ENCODE measurements at regions not wholly inside any gene's neighbourhood (a gene's known extent, or its start where the extent isn't known, plus 50 kb on each side); places are given as distances from the start of the nearest gene placed in this dataset.

DNA sequence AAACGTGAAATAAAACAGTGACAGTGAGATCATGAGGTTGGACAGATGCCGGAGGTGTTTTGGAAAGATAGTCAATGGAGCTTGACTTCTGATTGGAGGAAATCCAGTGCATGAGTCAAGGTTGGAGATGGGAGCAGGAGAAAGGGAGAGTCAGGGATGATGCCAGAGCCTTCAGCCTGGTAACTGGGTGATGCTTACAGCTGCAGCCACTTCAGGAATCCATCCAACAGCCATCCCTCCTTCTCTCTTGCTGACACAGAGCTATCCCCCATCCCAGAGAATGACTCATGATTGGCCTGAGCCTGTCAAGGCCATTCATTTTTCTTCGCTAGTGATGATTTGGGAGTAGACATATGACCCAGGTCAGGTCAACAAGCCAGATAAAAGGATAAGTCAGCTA, 112.8 kb downstream of the SAMD5 start:
- Histone ChIP-seq H3K36me3 (ENCODE audit: insufficient read depth, low read length) (no peaks in the 10 kb centered on the region), H3K4me1 (ENCODE audit: insufficient read depth, low read length) (no peaks in the 10 kb centered on the region), H3K27me3 (ENCODE audit: insufficient read depth, low read length) (no peaks in the 10 kb centered on the region), H3K9me3 (ENCODE audit: insufficient read depth, low read depth, low read length) (no peaks in the 10 kb centered on the region), H3K4me3 (ENCODE audit: low read length) (no peak overlapping the region), H3K9ac (ENCODE audit: low read depth, low read length) (no peak overlapping the region), H3K27ac (ENCODE audit: low read depth, low read length) (no peak overlapping the region)
- WGBS, result 92% methylated on average over 3 of the region's 3 CpGs

DNA sequence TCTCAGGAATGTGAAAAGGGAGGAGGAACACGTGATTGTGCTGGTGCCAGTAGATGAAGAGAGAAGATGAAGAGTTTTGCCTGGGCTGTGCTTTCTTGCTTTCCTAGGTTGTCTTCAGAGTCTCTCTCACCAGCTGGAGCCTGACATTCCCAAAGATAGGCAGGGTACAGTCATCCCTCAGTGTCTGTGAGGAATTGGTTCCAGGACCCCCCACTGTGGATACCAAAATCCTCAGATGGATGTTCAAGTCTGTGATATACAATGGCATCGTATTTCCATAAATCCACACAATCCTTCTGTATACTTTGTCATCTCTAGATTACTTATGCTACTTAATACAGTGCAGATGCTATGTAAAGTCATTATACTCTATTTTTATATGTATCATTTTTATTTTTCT, 113.5 kb downstream of the SAMD5 start:
- 94% methylated on average over 2 of the region's 2 CpGs for WGBS
- Histone ChIP-seq H3K4me1 (ENCODE audit: insufficient read depth, low read length) (no peaks in the 10 kb centered on the region), H3K9ac (ENCODE audit: low read depth, low read length) (no peak overlapping the region), H3K27me3 (ENCODE audit: insufficient read depth, low read length) (no peaks in the 10 kb centered on the region), H3K4me3 (ENCODE audit: low read length) (no peak overlapping the region), H3K36me3 (ENCODE audit: insufficient read depth, low read length) (no peaks in the 10 kb centered on the region), H3K9me3 (ENCODE audit: insufficient read depth, low read depth, low read length) (no peaks in the 10 kb centered on the region), H3K27ac (ENCODE audit: low read depth, low read length) (no peak overlapping the region)

DNA sequence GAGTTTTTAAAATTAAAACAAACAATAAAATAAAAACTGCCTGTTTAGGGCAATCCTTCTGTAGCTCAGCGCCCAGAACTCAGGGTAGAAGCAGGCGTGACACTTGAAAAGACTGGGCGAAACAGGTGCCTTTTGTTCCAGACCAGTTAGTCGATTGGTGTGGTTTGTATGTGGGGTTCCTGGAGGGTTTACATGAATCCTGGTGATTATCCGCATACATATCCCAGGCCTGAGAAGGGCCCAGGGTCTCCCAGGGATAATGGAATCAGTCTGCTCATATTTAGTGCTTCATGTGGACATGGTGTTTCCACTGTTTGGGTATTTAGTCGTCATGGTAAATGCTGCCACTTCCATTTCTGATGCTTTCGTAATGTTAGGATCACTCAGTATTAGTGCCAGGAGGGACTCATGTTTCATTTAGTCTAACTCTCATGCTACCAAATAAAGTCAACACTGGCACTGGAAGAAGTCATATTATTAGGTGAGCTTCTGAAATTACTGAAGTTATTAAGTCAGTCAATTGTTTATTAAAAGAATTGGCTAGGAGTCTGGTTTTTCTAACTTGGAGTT, 116.5 kb downstream of the SAMD5 start:
- Histone ChIP-seq H3K27ac (ENCODE audit: low read depth, low read length) (no peak overlapping the region), H3K9ac (ENCODE audit: low read depth, low read length) (no peak overlapping the region), H3K9me3 (ENCODE audit: insufficient read depth, low read depth, low read length) (no peaks in the 10 kb centered on the region), H3K27me3 (ENCODE audit: insufficient read depth, low read length) (no peaks in the 10 kb centered on the region), H3K36me3 (ENCODE audit: insufficient read depth, low read length) (no peaks in the 10 kb centered on the region), H3K4me1 (ENCODE audit: insufficient read depth, low read length) (no peaks in the 10 kb centered on the region), H3K4me3 (ENCODE audit: low read length) (no peak overlapping the region)
- 96% methylated on average over 7 of the region's 7 CpGs for WGBS

DNA sequence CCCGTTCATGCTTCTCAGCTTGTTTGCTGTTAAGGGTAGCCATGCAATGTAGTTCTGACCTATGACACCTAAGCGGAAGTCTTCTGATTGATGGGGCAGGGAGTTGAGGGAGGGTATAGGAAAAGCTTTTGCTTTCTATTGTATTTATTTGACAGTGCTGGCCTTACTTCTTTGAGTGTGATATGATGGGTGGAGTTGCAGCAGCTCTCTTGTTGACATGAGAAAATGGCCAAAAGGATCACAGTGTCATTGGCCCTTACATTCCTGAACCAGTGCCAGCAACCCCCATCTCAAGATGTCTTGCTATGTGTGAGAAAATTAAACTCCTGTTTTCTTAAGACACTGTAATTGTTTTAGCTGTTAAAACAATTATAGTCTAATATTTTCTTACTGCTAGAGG, 117.5 kb downstream of the SAMD5 start:
- WGBS, result 94% methylated on average over 2 of the region's 2 CpGs
- Histone ChIP-seq H3K9me3 (ENCODE audit: insufficient read depth, low read depth, low read length) (no peaks in the 10 kb centered on the region), H3K27ac (ENCODE audit: low read depth, low read length) (no peak overlapping the region), H3K27me3 (ENCODE audit: insufficient read depth, low read length) (no peaks in the 10 kb centered on the region), H3K36me3 (ENCODE audit: insufficient read depth, low read length) (no peaks in the 10 kb centered on the region), H3K9ac (ENCODE audit: low read depth, low read length) (no peak overlapping the region), H3K4me3 (ENCODE audit: low read length) (no peak overlapping the region), H3K4me1 (ENCODE audit: insufficient read depth, low read length) (no peaks in the 10 kb centered on the region)

DNA sequence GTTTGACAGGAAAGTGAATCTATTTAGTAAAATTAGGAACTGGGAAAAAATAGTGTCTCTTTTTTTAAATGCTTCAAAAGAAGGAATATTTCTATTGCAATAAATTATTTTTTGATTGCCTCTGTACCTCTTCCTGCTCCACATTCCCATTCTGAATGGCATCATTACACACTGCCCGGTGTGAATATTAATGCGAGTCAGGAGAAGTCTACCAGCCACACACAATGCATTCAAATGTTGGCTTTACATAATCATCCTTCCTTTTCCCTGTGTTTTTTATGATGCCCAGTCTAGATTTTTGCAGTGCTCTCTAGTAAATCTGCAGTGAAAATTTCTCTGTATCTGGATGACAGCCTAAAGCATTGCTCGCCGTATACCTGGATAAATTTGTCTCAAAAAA, 118.9 kb downstream of the SAMD5 start:
- no peaks in the 10 kb centered on the region for H3K4me1 ChIP-seq (ENCODE audit: insufficient read depth, low read length)
- no peaks in the 10 kb centered on the region for H3K36me3 ChIP-seq (ENCODE audit: insufficient read depth, low read length)
- H3K4me3 ChIP-seq (ENCODE audit: low read length), result no peak overlapping the region
- no peaks in the 10 kb centered on the region for H3K27me3 ChIP-seq (ENCODE audit: insufficient read depth, low read length)
- H3K27ac ChIP-seq (ENCODE audit: low read depth, low read length), result no peak overlapping the region
- no peak overlapping the region for H3K9ac ChIP-seq (ENCODE audit: low read depth, low read length)
- H3K9me3 ChIP-seq (ENCODE audit: insufficient read depth, low read depth, low read length), result no peaks in the 10 kb centered on the region
- over 99% methylated on average over 4 of the region's 4 CpGs for WGBS

DNA sequence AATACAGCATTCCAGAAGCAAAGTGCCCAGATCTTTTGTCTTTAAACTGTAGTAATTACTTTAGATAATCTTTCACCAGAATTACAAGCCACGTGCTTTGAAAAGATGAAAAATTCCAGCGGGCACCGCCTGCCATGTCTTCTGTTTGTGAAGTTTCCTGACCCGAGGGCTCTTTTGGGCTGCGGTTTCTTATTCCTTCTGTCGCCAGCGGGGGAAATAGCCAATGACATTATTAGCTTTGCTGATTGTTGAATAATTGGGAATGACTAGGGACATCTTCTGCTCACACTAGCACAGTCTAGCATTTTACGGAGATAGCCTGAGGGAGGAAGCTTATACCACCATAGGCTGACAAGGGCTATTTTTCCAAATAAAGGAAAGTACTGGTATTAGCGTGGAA, 124.7 kb downstream of the SAMD5 start:
- no peak overlapping the region for H3K4me3 ChIP-seq (ENCODE audit: low read length)
- H3K4me1 ChIP-seq (ENCODE audit: insufficient read depth, low read length), result no peaks in the 10 kb centered on the region
- WGBS, result 94% methylated on average over 8 of the region's 9 CpGs
- no peak overlapping the region for H3K9ac ChIP-seq (ENCODE audit: low read depth, low read length)
- no peaks in the 10 kb centered on the region for H3K27me3 ChIP-seq (ENCODE audit: insufficient read depth, low read length)
- H3K9me3 ChIP-seq (ENCODE audit: insufficient read depth, low read depth, low read length), result no peaks in the 10 kb centered on the region; the same call in 1 of the 2 replicates
- no peak overlapping the region for H3K27ac ChIP-seq (ENCODE audit: low read depth, low read length)
- H3K36me3 ChIP-seq (ENCODE audit: insufficient read depth, low read length), result no peaks in the 10 kb centered on the region

DNA sequence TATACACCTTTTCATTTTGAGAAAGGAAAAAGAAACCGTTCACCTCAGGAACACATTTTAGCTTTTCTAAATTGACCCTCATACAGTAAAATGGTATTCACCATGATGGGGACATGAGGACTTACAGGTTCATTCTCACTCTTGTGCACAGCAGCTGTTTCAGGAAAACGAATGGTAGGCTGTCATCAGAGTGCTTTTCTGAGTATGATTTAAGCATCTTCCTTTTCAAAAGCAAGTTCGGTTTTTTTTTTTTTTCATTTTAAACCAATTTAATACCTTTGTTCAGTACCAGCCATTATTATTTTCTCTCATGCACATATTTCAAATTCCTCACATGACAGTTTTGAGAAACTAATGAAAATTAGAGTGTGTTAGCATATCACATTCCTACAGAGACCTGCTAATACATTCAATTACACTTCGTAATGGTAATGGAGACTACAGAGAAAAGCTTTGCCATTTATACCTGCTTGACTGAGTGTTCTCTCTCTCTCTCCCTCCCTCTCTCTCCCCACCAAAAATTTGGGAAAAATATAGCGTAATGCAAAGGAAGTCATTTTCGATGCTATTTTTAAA, 129.2 kb downstream of the SAMD5 start:
- WGBS, result 87% methylated on average over 5 of the region's 6 CpGs
- H3K36me3 ChIP-seq (ENCODE audit: insufficient read depth, low read length), result no peaks in the 10 kb centered on the region
- no peak overlapping the region for H3K9ac ChIP-seq (ENCODE audit: low read depth, low read length)
- H3K27me3 ChIP-seq (ENCODE audit: insufficient read depth, low read length), result no peaks in the 10 kb centered on the region
- H3K4me1 ChIP-seq (ENCODE audit: insufficient read depth, low read length), result 0 out of 2 replicates have a peak, but pooled peaks cover 4% of the 10 kb centered on the region
- no peaks in the 10 kb centered on the region; the same call in 1 of the 2 replicates for H3K9me3 ChIP-seq (ENCODE audit: insufficient read depth, low read depth, low read length)
- no peak overlapping the region for H3K4me3 ChIP-seq (ENCODE audit: low read length)
- H3K27ac ChIP-seq (ENCODE audit: low read depth, low read length), result no peak overlapping the region

DNA sequence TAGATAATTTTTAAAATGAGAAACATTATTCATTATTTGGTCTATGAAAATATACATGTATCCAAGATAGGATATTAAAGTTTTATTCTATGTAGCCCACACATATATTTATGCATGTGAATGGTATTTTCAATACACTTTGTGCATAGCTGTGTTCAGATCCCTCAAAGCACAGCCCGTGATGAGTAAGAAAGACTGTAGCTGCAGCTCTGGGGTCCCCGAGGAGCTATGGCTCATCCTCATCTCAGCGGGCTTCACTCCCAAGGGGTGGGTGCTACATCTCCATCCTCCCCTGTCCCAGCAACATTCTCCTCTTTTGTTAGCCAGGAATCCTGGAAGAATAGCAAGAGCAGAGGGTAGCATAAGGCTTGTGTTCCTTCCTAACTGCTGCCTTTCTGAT, 130.8 kb downstream of the SAMD5 start:
- H3K4me3 ChIP-seq (ENCODE audit: low read length), result no peak overlapping the region
- H3K36me3 ChIP-seq (ENCODE audit: insufficient read depth, low read length), result no peaks in the 10 kb centered on the region
- no peak overlapping the region for H3K9ac ChIP-seq (ENCODE audit: low read depth, low read length)
- no peaks in the 10 kb centered on the region; the same call in 1 of the 2 replicates for H3K9me3 ChIP-seq (ENCODE audit: insufficient read depth, low read depth, low read length)
- 0 out of 2 replicates have a peak, but pooled peaks cover 4% of the 10 kb centered on the region for H3K4me1 ChIP-seq (ENCODE audit: insufficient read depth, low read length)
- no peaks in the 10 kb centered on the region for H3K27me3 ChIP-seq (ENCODE audit: insufficient read depth, low read length)
- no peak overlapping the region for H3K27ac ChIP-seq (ENCODE audit: low read depth, low read length)
- whole genome bisulfite sequencing, result 77% methylated on average over 3 of the region's 3 CpGs

DNA sequence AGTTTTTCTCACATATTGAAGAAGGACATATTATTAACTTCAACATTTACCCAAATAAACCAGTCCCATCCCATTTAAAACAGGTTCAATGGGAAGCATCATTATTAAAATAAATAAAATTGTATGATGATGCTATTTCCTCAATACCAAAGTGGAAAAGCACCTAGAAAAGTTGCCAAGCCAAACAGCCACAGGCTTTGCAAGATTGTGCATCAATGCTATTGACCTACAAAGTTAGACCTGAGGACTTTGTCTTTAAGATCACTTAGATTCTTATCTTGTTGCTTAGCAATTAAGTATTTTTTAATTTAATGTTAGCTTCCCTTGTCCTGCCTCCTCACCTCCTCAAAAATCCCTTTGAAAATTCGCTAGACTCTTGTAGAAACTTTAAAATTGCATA, 132.1 kb downstream of the SAMD5 start:
- no peaks in the 10 kb centered on the region for H3K36me3 ChIP-seq (ENCODE audit: insufficient read depth, low read length)
- H3K27ac ChIP-seq (ENCODE audit: low read depth, low read length), result no peak overlapping the region
- H3K27me3 ChIP-seq (ENCODE audit: insufficient read depth, low read length), result no peaks in the 10 kb centered on the region
- H3K4me1 ChIP-seq (ENCODE audit: insufficient read depth, low read length), result 0 out of 2 replicates have a peak, but pooled peaks cover 4% of the 10 kb centered on the region
- H3K4me3 ChIP-seq (ENCODE audit: low read length), result no peak overlapping the region
- no peaks in the 10 kb centered on the region for H3K9me3 ChIP-seq (ENCODE audit: insufficient read depth, low read depth, low read length)
- no peak overlapping the region for H3K9ac ChIP-seq (ENCODE audit: low read depth, low read length)
- WGBS, result no CpG with 5 or more reads among the region's 1 CpG

DNA sequence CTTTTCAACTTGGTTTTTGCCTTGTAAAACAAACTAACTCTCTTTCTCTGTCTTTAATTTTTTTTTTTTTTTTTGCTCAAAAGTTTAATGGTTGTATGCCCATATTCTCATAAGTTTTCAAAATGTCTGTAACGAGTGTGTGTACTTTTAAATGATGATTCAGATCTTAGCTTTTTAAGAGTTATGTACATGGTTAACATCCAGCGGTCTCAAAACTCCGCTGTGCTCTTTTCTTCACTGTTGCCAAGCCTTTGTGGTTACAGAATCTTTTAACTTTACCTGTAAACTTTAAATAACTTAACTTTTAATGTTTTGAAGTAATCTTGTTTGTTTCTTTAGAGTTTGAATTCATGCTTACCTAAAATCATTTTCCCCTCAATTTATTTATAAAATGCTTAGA, 133.0 kb downstream of the SAMD5 start:
- Histone ChIP-seq H3K9me3 (ENCODE audit: insufficient read depth, low read depth, low read length) (no peaks in the 10 kb centered on the region), H3K27ac (ENCODE audit: low read depth, low read length) (no peak overlapping the region), H3K36me3 (ENCODE audit: insufficient read depth, low read length) (no peaks in the 10 kb centered on the region), H3K27me3 (ENCODE audit: insufficient read depth, low read length) (no peaks in the 10 kb centered on the region), H3K4me1 (ENCODE audit: insufficient read depth, low read length) (0 out of 2 replicates have a peak, but pooled peaks cover 4% of the 10 kb centered on the region), H3K4me3 (ENCODE audit: low read length) (no peak overlapping the region), H3K9ac (ENCODE audit: low read depth, low read length) (no peak overlapping the region)
- 100% methylated on average over 3 of the region's 3 CpGs for WGBS

DNA sequence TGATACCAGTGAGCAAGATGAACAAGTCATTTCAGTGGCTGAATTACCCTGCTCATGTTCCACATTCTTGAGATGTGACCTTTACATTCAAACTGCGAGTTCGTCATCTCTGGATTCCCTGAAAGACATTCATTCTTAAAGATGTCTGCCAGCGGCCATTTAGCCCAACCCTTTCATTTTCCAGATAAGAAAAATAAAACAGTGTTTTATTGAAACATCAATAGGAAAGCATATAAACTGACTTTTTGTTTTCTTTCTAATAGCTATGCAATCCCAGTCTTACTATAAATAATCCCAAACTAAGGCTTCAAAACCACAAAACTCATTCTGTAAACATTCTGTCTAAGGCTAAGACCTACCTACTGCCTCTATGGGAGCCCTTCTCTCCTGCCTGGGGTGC, 134.0 kb downstream of the SAMD5 start:
- Histone ChIP-seq H3K9ac (ENCODE audit: low read depth, low read length) (no peak overlapping the region), H3K9me3 (ENCODE audit: insufficient read depth, low read depth, low read length) (no peaks in the 10 kb centered on the region), H3K36me3 (ENCODE audit: insufficient read depth, low read length) (no peaks in the 10 kb centered on the region), H3K27ac (ENCODE audit: low read depth, low read length) (no peak overlapping the region), H3K4me1 (ENCODE audit: insufficient read depth, low read length) (0 out of 2 replicates have a peak, but pooled peaks cover 4% of the 10 kb centered on the region), H3K27me3 (ENCODE audit: insufficient read depth, low read length) (no peaks in the 10 kb centered on the region), H3K4me3 (ENCODE audit: low read length) (no peak overlapping the region)
- WGBS, result 97% methylated on average over 3 of the region's 3 CpGs

All from HUES64 (cell line).